B cell (primary cell): ENCODE measurements at regions not wholly inside any gene's neighbourhood (a gene's known extent, or its start where the extent isn't known, plus 50 kb on each side); places are given as distances from the start of the nearest gene placed in this dataset.

Experiments used
- CTCF ChIP-seq: fragments of 200-600 bp; IDR thresholded peaks from one replicate; pipeline ENCODE4 v1.8.0; 2022; ENCODE audit warnings: antibody characterized with exemption, mild to moderate bottlenecking
- EZH2 ChIP-seq: IDR thresholded peaks from 2 replicates; pipeline ENCODE4 v1.6.1; 2012; ENCODE audit warnings: borderline replicate concordance, low read depth, mild to moderate bottlenecking, moderate library complexity, low read length; ENCODE audit not compliant: insufficient read depth, poor library complexity, severe bottlenecking

- TF ChIP-seq CTCF = no peak
- TF ChIP-seq EZH2 = no peak
Measured at GRCh38 chr16:5477251-5477650, 379.7 kb upstream of the EEF2KMT start.
